ENCODE measurements at regions not wholly inside any gene's neighbourhood (a gene's known extent, or its start where the extent isn't known, plus 50 kb on each side); places are given as distances from the start of the nearest gene placed in this dataset.

DNA sequence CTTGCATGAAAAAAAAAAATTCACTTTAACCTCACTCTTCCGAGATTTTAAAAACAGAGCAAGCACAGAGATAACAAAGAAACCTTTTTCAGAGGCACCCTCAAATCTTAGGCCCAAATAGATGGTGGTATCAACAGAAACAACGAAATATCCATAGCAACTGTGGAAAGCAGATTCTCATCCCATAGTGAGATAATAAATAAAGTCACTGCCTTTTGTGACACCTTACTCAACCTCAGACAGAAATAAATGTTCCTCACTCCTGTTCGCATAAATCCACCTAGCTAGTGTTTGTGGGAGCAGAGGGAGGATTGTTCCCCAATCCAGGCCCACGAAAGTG, 60.9 kb upstream of the RTN4 start:
- TF ChIP-seq, protein P1, sequence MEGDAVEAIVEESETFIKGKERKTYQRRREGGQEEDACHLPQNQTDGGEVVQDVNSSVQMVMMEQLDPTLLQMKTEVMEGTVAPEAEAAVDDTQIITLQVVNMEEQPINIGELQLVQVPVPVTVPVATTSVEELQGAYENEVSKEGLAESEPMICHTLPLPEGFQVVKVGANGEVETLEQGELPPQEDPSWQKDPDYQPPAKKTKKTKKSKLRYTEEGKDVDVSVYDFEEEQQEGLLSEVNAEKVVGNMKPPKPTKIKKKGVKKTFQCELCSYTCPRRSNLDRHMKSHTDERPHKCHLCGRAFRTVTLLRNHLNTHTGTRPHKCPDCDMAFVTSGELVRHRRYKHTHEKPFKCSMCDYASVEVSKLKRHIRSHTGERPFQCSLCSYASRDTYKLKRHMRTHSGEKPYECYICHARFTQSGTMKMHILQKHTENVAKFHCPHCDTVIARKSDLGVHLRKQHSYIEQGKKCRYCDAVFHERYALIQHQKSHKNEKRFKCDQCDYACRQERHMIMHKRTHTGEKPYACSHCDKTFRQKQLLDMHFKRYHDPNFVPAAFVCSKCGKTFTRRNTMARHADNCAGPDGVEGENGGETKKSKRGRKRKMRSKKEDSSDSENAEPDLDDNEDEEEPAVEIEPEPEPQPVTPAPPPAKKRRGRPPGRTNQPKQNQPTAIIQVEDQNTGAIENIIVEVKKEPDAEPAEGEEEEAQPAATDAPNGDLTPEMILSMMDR (IDR thresholded peaks at IDR 0.05): no peak
- TF ChIP-seq POLR2AphosphoS5 (IDR thresholded peaks at IDR 0.05) (no peak), POLR2A (IDR thresholded peaks at IDR 0.05) (no peak)

All from prostate gland (tissue), 2 donors.